ENCODE measurements at regions not wholly inside any gene's neighbourhood (a gene's known extent, or its start where the extent isn't known, plus 50 kb on each side); places are given as distances from the start of the nearest gene placed in this dataset.

GRCh38 chr16:75899163-75899562, 172.9 kb upstream of the CPHXL start (continued):
- no peak for TF ChIP-seq MYNN (CRISPR knock-in tag; IDR thresholded peaks at IDR 0.05; ENCODE audit: low read depth)
- no peak for TF ChIP-seq NFYC (CRISPR knock-in tag; IDR thresholded peaks at IDR 0.05)
- TF ChIP-seq HNRNPLL (IDR thresholded peaks at IDR 0.05; ENCODE audit: low read depth, low read length, poor library complexity, severe bottlenecking), result no peak
- no peak for TF ChIP-seq GABPB1 (CRISPR knock-in tag; IDR thresholded peaks at IDR 0.05)
- TF ChIP-seq ZNF20 (CRISPR knock-in tag; IDR thresholded peaks at IDR 0.05), result no peak
- TF ChIP-seq ZNF614 (CRISPR knock-in tag; IDR thresholded peaks at IDR 0.05; ENCODE audit: borderline replicate concordance), result no peak
- no peak for TF ChIP-seq ZBTB10 (CRISPR knock-in tag; IDR thresholded peaks at IDR 0.05; ENCODE audit: borderline replicate concordance)

GRCh38 chr16:75908331-75909117, 182.2 kb upstream of the CPHXL start:
- Histone ChIP-seq H3K4me3 (replicated peaks in 1 of 3; ENCODE audit: insufficient read depth in 1 of 3, low read depth in 2 of 3, low read length in 3 of 3) (no peak overlapping the region), H3K9ac (ENCODE audit: insufficient read depth, low read depth, low read length) (no peak overlapping the region), H3K27ac (ENCODE audit: extremely low read length, insufficient read depth, low read length) (no peak overlapping the region), H3K9me3 (ENCODE audit: low read length) (no peaks in the 10 kb centered on the region), H4K20me1 (ENCODE audit: insufficient read depth, low read length) (no peaks in the 10 kb centered on the region), H3K4me2 (ENCODE audit: low read depth, low read length) (no peak overlapping the region), H2AFZ (ENCODE audit: low read length) (no peak overlapping the region), H3K36me3 (replicated peaks in 1 of 2; ENCODE audit: control insufficient read depth in 1 of 2, insufficient read depth in 2 of 2, low read length in 2 of 2) (no peaks in the 10 kb centered on the region), H3K79me2 (ENCODE audit: insufficient read depth, low read length) (no peaks in the 10 kb centered on the region), H3K4me1 (ENCODE audit: insufficient read depth, low read length) (no peaks in the 10 kb centered on the region), H3K27me3 (ENCODE audit: control insufficient read depth in 1 of 2, insufficient read depth in 2 of 2, low read length in 2 of 2) (no peaks in the 10 kb centered on the region; a peak in 1 of 5 replicates)
- WGBS (ENCODE audit: low lambda C conversion rate), result 17% methylated on average over 10 of the region's 10 CpGs
- BruUV-seq (replicated peaks), result no TSS peak
- intact Hi-C loops (cut with micrococcal nuclease; ENCODE audit: unreplicated experiment) (no loop called here), in situ Hi-C loops (cut with HindIII; ENCODE audit: extremely low pct_ligation_motif_present, low pct_unique_long_range_greater_than_20kb) (no loop called here)
- TF ChIP-seq NFIB (CRISPR knock-in tag; IDR thresholded peaks at IDR 0.05; ENCODE audit: borderline replicate concordance) (no peak), THYN1 (CRISPR knock-in tag; IDR thresholded peaks at IDR 0.05; ENCODE audit: borderline replicate concordance, low read depth) (no peak), SP1 (IDR thresholded peaks at IDR 0.05) (no peak), SP1 (CRISPR knock-in tag; IDR thresholded peaks at IDR 0.05) (no peak), JDP2 (CRISPR knock-in tag; IDR thresholded peaks at IDR 0.05; ENCODE audit: borderline replicate concordance) (no peak), ZEB1 (IDR thresholded peaks at IDR 0.05; ENCODE audit: insufficient replicate concordance, low read depth) (no peak), IRX3 (CRISPR knock-in tag; IDR thresholded peaks at IDR 0.05; ENCODE audit: borderline replicate concordance, low read depth) (no peak), ARID2 (CRISPR knock-in tag; IDR thresholded peaks at IDR 0.05; ENCODE audit: borderline replicate concordance) (no peak), KLF13 (CRISPR knock-in tag; IDR thresholded peaks at IDR 0.05) (no peak), ZNF264 (CRISPR knock-in tag; IDR thresholded peaks at IDR 0.05) (no peak), ARNT2 (CRISPR knock-in tag; IDR thresholded peaks at IDR 0.05; ENCODE audit: low read depth) (no peak)
- CTCF ChIA-PET (ENCODE audit: low intra/inter-chr PET ratio, low total read pairs), result no interaction called here
- POLR2A ChIA-PET, result no interaction called here
- no peak for FAIRE-seq
- DNase-seq (ENCODE audit: low spot score), result no peak
- ATAC-seq, result no peak

All from HepG2 (cell line).